Esophagus muscularis mucosa (tissue), 4 donors: ENCODE measurements at regions not wholly inside any gene's neighbourhood (a gene's known extent, or its start where the extent isn't known, plus 50 kb on each side); places are given as distances from the start of the nearest gene placed in this dataset.

Source experiments
- DNase-seq: peaks from one replicate; pipeline ENCODE4 v3.0.0-alpha.2; 2017; ENCODE audit errors: extremely low spot score
- H3K27ac ChIP-seq, 4 donors: fragments of 200-600 bp; sonication (generic); replicated peaks in 1 of 4; 1 replicate in 3 of 4; 2 replicates in 1 of 4; pipeline ENCODE4 v1.5.1; 2016 to 2019; ENCODE audit warnings: mild to moderate bottlenecking in 1 of 4
- H3K27me3 ChIP-seq, 4 donors: fragments of 200-600 bp; sonication (generic); one replicate each; pipeline versions ENCODE4 v1.5.1 to v1.6.0; 2016 to 2019
- H3K36me3 ChIP-seq, 4 donors: fragments of 200-600 bp; sonication (generic); one replicate each; pipeline ENCODE4 v1.5.1; 2016 to 2019
- H3K4me1 ChIP-seq, 4 donors: fragments of 200-600 bp; sonication (generic); one replicate each; pipeline ENCODE4 v1.5.1; 2016 to 2019
- H3K4me3 ChIP-seq, 4 donors: fragments of 200-600 bp; sonication (generic); 1 replicate in 2 of 4; 2 replicates in 2 of 4; pipeline ENCODE4 v1.5.1; 2016 to 2019; ENCODE audit warnings: mild to moderate bottlenecking in 4 of 4, moderate library complexity in 1 of 4
- H3K9me3 ChIP-seq, 4 donors: fragments of 200-600 bp; sonication (generic); 1 replicate in 3 of 4; 2 replicates in 1 of 4; pipeline ENCODE4 v1.5.1; 2016 to 2019
- EP300 ChIP-seq: sonication (generic); formaldehyde crosslinking; IDR thresholded peaks from one replicate; pipeline ENCODE4 v1.6.1; 2017; ENCODE audit warnings: antibody characterized with exemption
- POLR2A ChIP-seq: fragments of 450-650 bp; IDR thresholded peaks from one replicate; pipeline ENCODE4 v1.6.1; 2017; ENCODE audit warnings: antibody characterized with exemption, moderate library complexity, mild to moderate bottlenecking, low read depth
- POLR2AphosphoS5 ChIP-seq, 2 donors: sonication (generic); formaldehyde crosslinking; IDR thresholded peaks; one replicate each; pipeline ENCODE4 v1.6.1; 2017; ENCODE audit warnings: antibody characterized with exemption in 2 of 2
- WGBS: methylation state at CpG from one replicate; pipeline ENCODE4 v1.1.5; 2018; 5-methylcytosine and 5-hydroxymethylcytosine counted together
- intact Hi-C: fragments of 100-400 bp; cut with DNase I; formaldehyde crosslinking; loops from one replicate; pipeline ENCODE4 v1.15.1; 2023
- TF ChIP-seq, protein P1 (sequence below), 3 experiments: fragments of 200-600 bp in 2 of 3; fragments of 450-650 bp in 1 of 3; sonication (generic) in 2 of 3; IDR thresholded peaks; one replicate each; pipeline ENCODE4 v1.5.1; 2017 to 2019; ENCODE audit warnings: antibody characterized with exemption in 3 of 3, mild to moderate bottlenecking in 2 of 3, moderate library complexity in 1 of 3

DNA sequence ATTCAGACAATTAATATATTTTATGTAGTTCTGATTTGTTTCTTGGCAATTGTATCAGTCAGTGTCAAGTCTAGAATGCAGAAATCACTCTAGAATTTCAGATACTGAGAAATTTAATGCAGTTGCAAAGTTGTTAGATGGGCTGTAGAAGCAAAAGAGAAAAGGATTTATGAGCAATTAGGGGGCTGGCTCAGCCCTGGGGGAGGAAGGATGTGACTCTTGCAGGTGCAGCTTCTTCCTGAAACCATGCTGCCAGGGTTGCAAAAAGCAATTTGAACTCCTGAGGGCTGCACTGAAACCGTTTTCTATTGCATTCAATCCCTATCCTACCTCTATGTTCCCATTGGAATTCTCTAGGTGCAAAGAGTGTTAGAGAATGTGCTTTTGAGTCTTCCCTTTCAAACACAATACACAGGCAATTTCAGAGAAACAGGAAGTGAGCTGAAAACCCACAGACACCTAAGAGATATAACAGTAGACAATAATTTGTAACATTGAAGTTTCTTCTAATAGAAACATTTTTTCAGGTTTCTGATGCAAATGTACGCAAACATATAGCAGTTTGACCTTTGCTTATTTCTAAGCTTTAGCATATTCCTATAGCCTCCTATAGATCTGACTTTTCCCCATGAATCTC lies 814.7 kb upstream of the ATXN8OS start:
- WGBS = 68% methylated on average over 2 of the region's 2 CpGs
- Histone ChIP-seq H3K4me3 (no peak overlapping the region), H3K27me3 (no peaks in the 10 kb centered on the region), H3K9me3 (no peaks in the 10 kb centered on the region), H3K4me1 (no peaks in the 10 kb centered on the region), H3K27ac (no peak overlapping the region), H3K36me3 (no peaks in the 10 kb centered on the region)
- intact Hi-C loops = no loop called here
- no peak for DNase-seq
- TF ChIP-seq, protein P1, sequence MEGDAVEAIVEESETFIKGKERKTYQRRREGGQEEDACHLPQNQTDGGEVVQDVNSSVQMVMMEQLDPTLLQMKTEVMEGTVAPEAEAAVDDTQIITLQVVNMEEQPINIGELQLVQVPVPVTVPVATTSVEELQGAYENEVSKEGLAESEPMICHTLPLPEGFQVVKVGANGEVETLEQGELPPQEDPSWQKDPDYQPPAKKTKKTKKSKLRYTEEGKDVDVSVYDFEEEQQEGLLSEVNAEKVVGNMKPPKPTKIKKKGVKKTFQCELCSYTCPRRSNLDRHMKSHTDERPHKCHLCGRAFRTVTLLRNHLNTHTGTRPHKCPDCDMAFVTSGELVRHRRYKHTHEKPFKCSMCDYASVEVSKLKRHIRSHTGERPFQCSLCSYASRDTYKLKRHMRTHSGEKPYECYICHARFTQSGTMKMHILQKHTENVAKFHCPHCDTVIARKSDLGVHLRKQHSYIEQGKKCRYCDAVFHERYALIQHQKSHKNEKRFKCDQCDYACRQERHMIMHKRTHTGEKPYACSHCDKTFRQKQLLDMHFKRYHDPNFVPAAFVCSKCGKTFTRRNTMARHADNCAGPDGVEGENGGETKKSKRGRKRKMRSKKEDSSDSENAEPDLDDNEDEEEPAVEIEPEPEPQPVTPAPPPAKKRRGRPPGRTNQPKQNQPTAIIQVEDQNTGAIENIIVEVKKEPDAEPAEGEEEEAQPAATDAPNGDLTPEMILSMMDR (IDR thresholded peaks at IDR 0.05) = no peak
- TF ChIP-seq POLR2AphosphoS5 (IDR thresholded peaks at IDR 0.05) (no peak), POLR2A (no peak)

DNA sequence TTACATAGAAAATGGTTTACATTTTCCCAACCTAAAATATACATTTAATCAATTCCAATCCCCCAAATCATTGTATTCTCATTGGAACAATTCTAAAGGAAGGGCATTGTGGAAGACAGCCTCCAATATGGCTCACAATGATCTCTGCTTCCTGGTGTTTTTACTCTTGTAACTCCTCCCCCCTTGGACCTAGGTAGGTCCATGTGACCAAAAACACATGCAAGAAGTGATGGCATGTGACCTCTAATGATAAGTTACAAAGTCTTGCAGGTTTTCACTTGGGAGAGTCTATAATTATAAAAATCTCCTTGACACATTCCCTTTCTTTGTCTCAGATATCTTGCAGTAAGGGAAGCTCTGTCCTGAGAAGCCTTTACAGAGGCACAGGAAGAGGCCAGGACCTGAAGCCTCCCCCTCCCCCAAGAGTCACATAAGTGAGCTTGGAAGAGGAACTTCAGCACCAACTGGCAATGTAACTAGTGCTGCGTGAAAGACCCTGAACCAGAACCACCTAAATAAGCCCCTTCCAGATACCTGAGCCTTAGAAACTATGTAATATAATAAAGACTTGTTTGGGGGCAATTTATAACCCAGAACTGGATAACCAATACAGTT lies 816.2 kb upstream of the ATXN8OS start:
- no peaks in the 10 kb centered on the region for H3K27me3 ChIP-seq
- no peaks in the 10 kb centered on the region for H3K36me3 ChIP-seq
- H3K27ac ChIP-seq = no peak overlapping the region
- H3K9me3 ChIP-seq = no peaks in the 10 kb centered on the region
- no peaks in the 10 kb centered on the region for H3K4me1 ChIP-seq
- no peak for TF ChIP-seq EP300
- TF ChIP-seq POLR2A = no peak
- TF ChIP-seq, protein P1 (IDR thresholded peaks at IDR 0.05) = no peak
- no peak for TF ChIP-seq POLR2AphosphoS5 (IDR thresholded peaks at IDR 0.05)
- no peak for DNase-seq
- WGBS = 100% methylated on average over 1 of the region's 1 CpG
- H3K4me3 ChIP-seq = no peak overlapping the region
- intact Hi-C loops = no loop called here

GRCh38 chr13:69288026-69288425 lies 819.6 kb upstream of the ATXN8OS start:
- H3K4me1 ChIP-seq = no peaks in the 10 kb centered on the region
- no peaks in the 10 kb centered on the region for H3K36me3 ChIP-seq
- no peaks in the 10 kb centered on the region for H3K9me3 ChIP-seq
- H3K27ac ChIP-seq = no peak overlapping the region
- no peaks in the 10 kb centered on the region for H3K27me3 ChIP-seq
- intact Hi-C loops = no loop called here
- no peak for DNase-seq
- TF ChIP-seq, protein P1 (IDR thresholded peaks at IDR 0.05) = no peak
- TF ChIP-seq POLR2AphosphoS5 (IDR thresholded peaks at IDR 0.05) = no peak
- no peak for TF ChIP-seq POLR2A
- TF ChIP-seq EP300 = no peak
- no peak overlapping the region for H3K4me3 ChIP-seq

DNA sequence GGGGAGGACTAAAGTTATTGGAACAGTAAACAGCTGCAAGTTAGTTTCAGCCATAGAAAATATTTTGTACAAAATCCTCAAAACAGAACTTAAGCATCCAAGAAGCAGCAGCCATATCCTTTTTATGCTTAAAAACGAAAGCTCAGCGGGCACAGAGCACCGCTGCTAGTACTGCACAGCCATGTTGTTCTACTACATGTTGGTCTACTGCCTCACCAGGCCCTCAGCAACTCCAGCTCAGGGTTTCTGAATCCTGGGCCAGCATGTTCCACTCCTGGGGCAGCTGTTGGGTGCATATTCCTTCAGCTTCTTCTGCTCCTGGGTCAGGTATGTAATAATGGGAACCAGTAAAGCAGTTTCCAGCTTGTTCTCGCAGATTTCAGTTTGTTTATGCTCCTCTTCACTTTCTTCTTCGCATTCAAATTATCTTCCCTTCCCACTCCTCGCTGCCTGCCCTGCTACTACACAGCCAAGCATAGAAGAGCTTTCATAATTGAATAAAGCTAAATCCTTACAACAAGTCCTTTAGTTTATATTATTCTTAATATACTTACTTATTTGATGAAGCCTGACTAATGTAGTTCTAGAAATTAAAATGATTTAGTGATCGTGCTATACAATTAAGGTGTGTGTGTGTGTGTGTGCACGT lies 820.5 kb upstream of the ATXN8OS start:
- Histone ChIP-seq H3K27me3 (no peaks in the 10 kb centered on the region), H3K4me3 (no peak overlapping the region), H3K4me1 (no peaks in the 10 kb centered on the region), H3K9me3 (no peaks in the 10 kb centered on the region), H3K27ac (no peak overlapping the region), H3K36me3 (no peaks in the 10 kb centered on the region)
- TF ChIP-seq POLR2AphosphoS5 (IDR thresholded peaks at IDR 0.05) (no peak), POLR2A (no peak), EP300 (no peak)
- TF ChIP-seq, protein P1 (IDR thresholded peaks at IDR 0.05) = no peak
- DNase-seq = no peak
- 86% methylated on average over 8 of the region's 8 CpGs for WGBS
- intact Hi-C loops = no loop called here
